Neural cell (in vitro differentiated cells): ENCODE measurements at regions not wholly inside any gene's neighbourhood (a gene's known extent, or its start where the extent isn't known, plus 50 kb on each side); places are given as distances from the start of the nearest gene placed in this dataset.

Source experiments
- H2AFZ ChIP-seq: fragments of 200-600, 300-800 bp; sonication (generic), shearing (Covaris generic); 2 replicates; pipeline ENCODE4 v1.6.0; 2014; ENCODE audit warnings: low read depth, mild to moderate bottlenecking, antibody characterized with exemption, low read length, moderate library complexity
- H3F3A ChIP-seq: fragments of 200-600 bp; shearing (Covaris generic); 2 replicates; pipeline ENCODE4 v1.6.1; 2016; ENCODE audit warnings: mild to moderate bottlenecking, moderate library complexity, mixed read lengths, antibody characterized with exemption, low read length; ENCODE audit not compliant: insufficient read depth, poor library complexity, severe bottlenecking
- H3K27ac ChIP-seq: fragments of 200-600, 300-800 bp; sonication (generic), shearing (Covaris generic); 2 replicates; pipeline ENCODE4 v1.5.1; 2014; ENCODE audit warnings: mild to moderate bottlenecking, low read length, moderate library complexity
- H3K27me3 ChIP-seq: fragments of 300-800, 200-600 bp; sonication (generic), shearing (Covaris generic); 2 replicates; pipeline ENCODE4 v1.6.0; 2014; ENCODE audit warnings: mild to moderate bottlenecking, low read depth, low read length, moderate library complexity; ENCODE audit not compliant: insufficient read depth
- H3K36me3 ChIP-seq: fragments of 300-800, 200-600 bp; sonication (generic), shearing (Covaris generic); 2 replicates; pipeline ENCODE4 v1.5.1; 2014; ENCODE audit warnings: mild to moderate bottlenecking, antibody characterized with exemption, low read length, moderate library complexity; ENCODE audit not compliant: insufficient read depth
- H3K4me2 ChIP-seq: fragments of 300-800, 200-600 bp; sonication (generic), shearing (Covaris generic); 2 replicates; pipeline ENCODE4 v1.6.0; 2014; ENCODE audit warnings: mild to moderate bottlenecking, low read length
- H3K4me3 ChIP-seq: fragments of 300-800, 200-600 bp; sonication (generic), shearing (Covaris generic); 2 replicates; pipeline ENCODE4 v1.5.1; 2014; ENCODE audit warnings: mild to moderate bottlenecking, low read length, moderate library complexity
- H3K79me2 ChIP-seq: fragments of 200-600 bp; shearing (Covaris generic); replicated peaks from 2 replicates; pipeline ENCODE4 v1.6.0; 2014; ENCODE audit warnings: mild to moderate bottlenecking, low read length, moderate library complexity; ENCODE audit not compliant: insufficient read depth
- H3K9ac ChIP-seq: fragments of 300-800, 200-600 bp; sonication (generic), shearing (Covaris generic); 2 replicates; pipeline ENCODE4 v1.6.1; 2016; ENCODE audit warnings: mild to moderate bottlenecking, low read length, mixed read lengths
- H3K9me2 ChIP-seq: fragments of 200-600 bp; shearing (Covaris generic); 2 replicates; pipeline ENCODE4 v1.6.1; 2016; ENCODE audit warnings: mild to moderate bottlenecking, low read length, mixed read lengths; ENCODE audit not compliant: insufficient read depth
- H3K9me3 ChIP-seq: fragments of 200-600, 300-800 bp; sonication (generic), shearing (Covaris generic); 2 replicates; pipeline ENCODE4 v1.6.1; 2016; ENCODE audit warnings: mild to moderate bottlenecking, mixed run types, low read length, moderate library complexity, mixed read lengths
- H4K20me1 ChIP-seq: fragments of 200-600 bp; shearing (Covaris generic); 2 replicates; pipeline ENCODE4 v1.6.1; 2016; ENCODE audit warnings: mild to moderate bottlenecking, mixed run types; ENCODE audit not compliant: insufficient read depth
- CTCF ChIP-seq: fragments of 450-650 bp; IDR thresholded peaks from 2 replicates; pipeline ENCODE4 v1.5.1; 2014; ENCODE audit warnings: antibody characterized with exemption, mild to moderate bottlenecking, moderate library complexity; ENCODE audit not compliant: poor library complexity, severe bottlenecking
- EP300 ChIP-seq: fragments of 450-650 bp; conservative IDR thresholded peaks from 2 replicates; pipeline ENCODE4 v1.6.1; 2014; ENCODE audit warnings: antibody characterized with exemption, mild to moderate bottlenecking, moderate library complexity; ENCODE audit not compliant: poor library complexity, severe bottlenecking
- EZH2 ChIP-seq: fragments of 200-600, 300-800 bp; shearing (Covaris generic), sonication (generic); IDR thresholded peaks from 2 replicates; pipeline ENCODE4 v1.6.1; 2014; ENCODE audit warnings: antibody characterized with exemption, low read length, borderline replicate concordance, mild to moderate bottlenecking; ENCODE audit not compliant: insufficient read depth, poor library complexity, severe bottlenecking
- MXI1 ChIP-seq: fragments of 450-650 bp; conservative IDR thresholded peaks from 2 replicates; pipeline ENCODE4 v1.6.1; 2014; ENCODE audit warnings: antibody characterized with exemption, mild to moderate bottlenecking; ENCODE audit not compliant: poor library complexity, severe bottlenecking
- POLR2AphosphoS5 ChIP-seq: IDR thresholded peaks from 2 replicates; pipeline ENCODE4 v1.6.1; 2012
- RAD21 ChIP-seq: fragments of 450-650 bp; conservative IDR thresholded peaks from 2 replicates; pipeline ENCODE4 v1.6.1; 2014; ENCODE audit warnings: antibody characterized with exemption, mild to moderate bottlenecking, moderate library complexity
- REST ChIP-seq: IDR thresholded peaks from 2 replicates; pipeline ENCODE4 v1.6.1; 2012; ENCODE audit warnings: borderline replicate concordance
- SMC3 ChIP-seq: fragments of 450-650 bp; conservative IDR thresholded peaks from 2 replicates; pipeline ENCODE4 v1.6.1; 2014; ENCODE audit warnings: antibody characterized with exemption, mild to moderate bottlenecking, moderate library complexity; ENCODE audit not compliant: poor library complexity
- TAF1 ChIP-seq: IDR thresholded peaks from 2 replicates; pipeline ENCODE4 v1.6.1; 2012; ENCODE audit warnings: low read depth

- no peak overlapping the region for H3K27ac ChIP-seq
- H2AFZ ChIP-seq, result no peak overlapping the region
- H3K9ac ChIP-seq, result peak overlapping the region; percentile 69
- H3K4me2 ChIP-seq, result peak overlapping the region; percentile 62
- H3K36me3 ChIP-seq, result no peaks in the 10 kb centered on the region
- H3K27me3 ChIP-seq, result peaks cover 51% of the 10 kb centered on the region
- no peaks in the 10 kb centered on the region for H3K9me2 ChIP-seq
- peaks cover 8% of the 10 kb centered on the region for H3F3A ChIP-seq
- H3K4me3 ChIP-seq, result peak overlapping the region; percentile 84
- TF ChIP-seq SMC3 (no peak), RAD21 (no peak), EP300 (no peak), POLR2AphosphoS5 (no peak), CTCF (no peak), MXI1 (no peak), EZH2 (no peak), TAF1 (no peak), REST (no peak)
- H3K79me2 ChIP-seq, result no peaks in the 10 kb centered on the region
- H3K9me3 ChIP-seq, result no peaks in the 10 kb centered on the region
- no peaks in the 10 kb centered on the region for H4K20me1 ChIP-seq
These were observed 145.1 kb upstream of the ZNF536 start for GRCh38 chr19:30227012-30227621.

GRCh38 chr19:30227661-30228112 lies 144.5 kb upstream of the ZNF536 start:
- no peaks in the 10 kb centered on the region for H3K9me2 ChIP-seq
- H3K27ac ChIP-seq, result no peak overlapping the region
- no peaks in the 10 kb centered on the region for H3K79me2 ChIP-seq
- TF ChIP-seq SMC3 (peak; percentile 81), CTCF (peak; percentile 78), REST (no peak), MXI1 (peak; percentile 53), RAD21 (peak; percentile 79), POLR2AphosphoS5 (no peak)
- no peaks in the 10 kb centered on the region for H3K36me3 ChIP-seq
- H3K4me2 ChIP-seq, result peak overlapping the region; percentile 84
- no peaks in the 10 kb centered on the region for H3K9me3 ChIP-seq
- no peaks in the 10 kb centered on the region for H4K20me1 ChIP-seq
- peak overlapping the region; percentile 14 for H2AFZ ChIP-seq
- H3K9ac ChIP-seq, result peak overlapping the region; percentile 69
- peaks cover 8% of the 10 kb centered on the region for H3F3A ChIP-seq
- peak overlapping the region; percentile 84 for H3K4me3 ChIP-seq
- H3K27me3 ChIP-seq, result peaks cover 45% of the 10 kb centered on the region
